HCT116 (cell line): ENCODE measurements at regions not wholly inside any gene's neighbourhood (a gene's known extent, or its start where the extent isn't known, plus 50 kb on each side); places are given as distances from the start of the nearest gene placed in this dataset.

Source experiments
- CTCF ChIP-seq, 3 experiments: fragments of 200-600 bp in 1 of 3; sonication (generic) in 1 of 3; IDR thresholded peaks in 2 of 3; conservative IDR thresholded peaks in 1 of 3; 2 replicates each; pipeline ENCODE4 v1.5.1; 2012 to 2017; ENCODE audit warnings: low read depth in 2 of 3, low read length in 2 of 3, antibody characterized with exemption in 1 of 3, borderline replicate concordance in 1 of 3, control low read depth in 1 of 3, mild to moderate bottlenecking in 1 of 3, mixed read lengths in 1 of 3, mixed run types in 1 of 3, moderate library complexity in 1 of 3; ENCODE audit not compliant: insufficient read depth in 1 of 3
- EZH2 ChIP-seq: fragments of 200-600 bp; sonication (generic); IDR thresholded peaks from 2 replicates; pipeline ENCODE4 v1.6.1; 2017; ENCODE audit warnings: antibody characterized with exemption, mixed run types
- EZH2phosphoT487 ChIP-seq: fragments of 200-600 bp; IDR thresholded peaks from 2 replicates; pipeline ENCODE4 v1.6.1; 2018; ENCODE audit warnings: antibody characterized with exemption, borderline replicate concordance
- FOSL1 ChIP-seq: IDR thresholded peaks from 2 replicates; pipeline ENCODE4 v1.6.1; 2012; ENCODE audit warnings: low read depth
- JUND ChIP-seq: IDR thresholded peaks from 2 replicates; pipeline ENCODE4 v1.6.1; 2012
- POLR2A ChIP-seq: IDR thresholded peaks from 2 replicates; pipeline ENCODE4 v1.7.0; 2011; ENCODE audit warnings: borderline replicate concordance; ENCODE audit not compliant: insufficient read depth, insufficient read length; ENCODE audit errors: extremely low read depth
- YY1 ChIP-seq: IDR thresholded peaks from 2 replicates; pipeline ENCODE4 v1.6.1; 2011; ENCODE audit warnings: low read length, low read depth, moderate library complexity, mild to moderate bottlenecking; ENCODE audit not compliant: insufficient replicate concordance; ENCODE audit errors: extremely low read depth
- TF ChIP-seq, protein P1 (sequence below): IDR thresholded peaks from 2 replicates; pipeline ENCODE4 v1.6.1; 2011; ENCODE audit warnings: mild to moderate bottlenecking, low read length, moderate library complexity; ENCODE audit not compliant: insufficient replicate concordance; ENCODE audit errors: extremely low read depth

- TF ChIP-seq, protein P1, sequence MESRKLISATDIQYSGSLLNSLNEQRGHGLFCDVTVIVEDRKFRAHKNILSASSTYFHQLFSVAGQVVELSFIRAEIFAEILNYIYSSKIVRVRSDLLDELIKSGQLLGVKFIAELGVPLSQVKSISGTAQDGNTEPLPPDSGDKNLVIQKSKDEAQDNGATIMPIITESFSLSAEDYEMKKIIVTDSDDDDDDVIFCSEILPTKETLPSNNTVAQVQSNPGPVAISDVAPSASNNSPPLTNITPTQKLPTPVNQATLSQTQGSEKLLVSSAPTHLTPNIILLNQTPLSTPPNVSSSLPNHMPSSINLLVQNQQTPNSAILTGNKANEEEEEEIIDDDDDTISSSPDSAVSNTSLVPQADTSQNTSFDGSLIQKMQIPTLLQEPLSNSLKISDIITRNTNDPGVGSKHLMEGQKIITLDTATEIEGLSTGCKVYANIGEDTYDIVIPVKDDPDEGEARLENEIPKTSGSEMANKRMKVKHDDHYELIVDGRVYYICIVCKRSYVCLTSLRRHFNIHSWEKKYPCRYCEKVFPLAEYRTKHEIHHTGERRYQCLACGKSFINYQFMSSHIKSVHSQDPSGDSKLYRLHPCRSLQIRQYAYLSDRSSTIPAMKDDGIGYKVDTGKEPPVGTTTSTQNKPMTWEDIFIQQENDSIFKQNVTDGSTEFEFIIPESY, result no peak
- TF ChIP-seq JUND, result no peak
- TF ChIP-seq EZH2phosphoT487, result no peak
- no peak for TF ChIP-seq POLR2A
- TF ChIP-seq CTCF (IDR thresholded peaks at IDR 0.05 in 2 of 3, conservative IDR thresholded peaks at IDR 0.05 in 1 of 3; ENCODE audit: borderline replicate concordance in 1 of 3, insufficient read depth in 1 of 3, low read depth in 2 of 3, low read length in 2 of 3), result no peak
- TF ChIP-seq EZH2, result no peak
- no peak for TF ChIP-seq FOSL1
- no peak for TF ChIP-seq YY1
Observed at GRCh38 chr4:124279741-124280140, 432.8 kb downstream of the ANKRD50 start.
